HUES6 (cell line): ENCODE measurements at regions not wholly inside any gene's neighbourhood (a gene's known extent, or its start where the extent isn't known, plus 50 kb on each side); places are given as distances from the start of the nearest gene placed in this dataset.
"Not testable (repeated sequence)": the region's sequence is repeated elsewhere in the genome, so short reads cannot be mapped to it uniquely, and the experiment has no call there.

Experiments used
- H3K27ac ChIP-seq: 2 replicates; pipeline ENCODE4 v1.7.0; 2013; ENCODE audit warnings: low read depth, mild to moderate bottlenecking, low read length, inconsistent platforms
- H3K27me3 ChIP-seq: 2 replicates; pipeline ENCODE4 v1.6.1; 2013; ENCODE audit warnings: low read length; ENCODE audit not compliant: control insufficient read depth, insufficient read depth
- H3K36me3 ChIP-seq: 2 replicates; pipeline ENCODE4 v1.6.1; 2013; ENCODE audit warnings: low read length; ENCODE audit not compliant: control insufficient read depth, insufficient read depth
- H3K4me1 ChIP-seq: 2 replicates; pipeline ENCODE4 v1.6.1; 2013; ENCODE audit warnings: low read length; ENCODE audit not compliant: control insufficient read depth, insufficient read depth
- H3K4me3 ChIP-seq: 2 replicates; pipeline ENCODE4 v1.5.1; 2013; ENCODE audit warnings: low read depth, low read length
- H3K9ac ChIP-seq: one replicate; pipeline ENCODE4 v1.6.1; 2013; ENCODE audit warnings: mild to moderate bottlenecking, low read length
- H3K9me3 ChIP-seq: 2 replicates; pipeline ENCODE4 v1.6.1; 2013; ENCODE audit warnings: low read depth, low read length; ENCODE audit not compliant: control insufficient read depth, insufficient read depth

DNA sequence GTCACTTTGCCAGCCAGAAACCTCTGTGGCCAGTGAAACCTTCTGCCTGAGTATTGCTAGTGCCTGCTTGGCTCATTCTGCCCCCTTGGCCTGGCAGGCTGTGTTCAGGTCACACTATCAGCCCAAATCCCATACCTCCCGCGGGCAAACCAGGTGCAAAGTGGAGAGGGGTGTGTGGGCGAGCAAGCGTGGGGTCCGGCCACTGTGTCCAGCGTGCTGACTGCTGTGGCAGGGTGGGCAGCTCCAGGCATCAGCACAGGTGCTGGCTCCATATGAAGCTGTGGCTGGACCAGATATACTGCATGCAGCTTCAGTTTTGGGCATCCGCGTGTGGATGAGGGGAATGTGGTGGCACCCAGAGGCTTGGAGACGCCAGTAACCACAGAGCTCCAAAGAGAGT, 576.5 kb upstream of the EDIL3 start:
- Histone ChIP-seq H3K36me3 (no peaks in the 10 kb centered on the region), H3K27me3 (no peaks in the 10 kb centered on the region), H3K9me3 (no peaks in the 10 kb centered on the region; the same call in 1 of the 2 replicates), H3K27ac (no peak overlapping the region), H3K4me1 (no peaks in the 10 kb centered on the region), H3K9ac (no peak overlapping the region), H3K4me3 (no peak overlapping the region)

DNA sequence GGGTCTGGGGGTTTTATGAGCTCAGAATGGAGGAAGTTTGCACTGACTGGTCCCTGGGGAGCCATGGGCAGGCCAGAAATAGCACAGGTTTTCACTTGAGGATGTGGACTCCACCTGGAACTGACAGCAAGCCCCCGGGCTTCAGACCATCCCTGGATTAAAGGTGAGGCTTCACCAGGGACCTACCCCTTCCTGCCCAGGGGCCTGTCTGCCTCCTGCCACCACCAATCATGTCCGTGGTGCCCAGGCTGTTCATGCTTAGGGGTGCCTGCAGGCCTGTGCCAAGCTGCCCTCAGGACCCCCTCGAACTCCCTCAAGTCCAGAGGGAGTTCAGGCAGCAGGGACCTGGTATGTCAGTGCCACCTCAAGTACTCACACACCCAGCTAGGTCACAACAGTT, 577.2 kb upstream of the EDIL3 start:
- no peak overlapping the region for H3K9ac ChIP-seq
- no peaks in the 10 kb centered on the region for H3K4me1 ChIP-seq
- no peaks in the 10 kb centered on the region; the same call in 1 of the 2 replicates for H3K9me3 ChIP-seq
- no peaks in the 10 kb centered on the region for H3K27me3 ChIP-seq
- H3K27ac ChIP-seq: no peak overlapping the region
- no peaks in the 10 kb centered on the region for H3K36me3 ChIP-seq
- H3K4me3 ChIP-seq: no peak overlapping the region

DNA sequence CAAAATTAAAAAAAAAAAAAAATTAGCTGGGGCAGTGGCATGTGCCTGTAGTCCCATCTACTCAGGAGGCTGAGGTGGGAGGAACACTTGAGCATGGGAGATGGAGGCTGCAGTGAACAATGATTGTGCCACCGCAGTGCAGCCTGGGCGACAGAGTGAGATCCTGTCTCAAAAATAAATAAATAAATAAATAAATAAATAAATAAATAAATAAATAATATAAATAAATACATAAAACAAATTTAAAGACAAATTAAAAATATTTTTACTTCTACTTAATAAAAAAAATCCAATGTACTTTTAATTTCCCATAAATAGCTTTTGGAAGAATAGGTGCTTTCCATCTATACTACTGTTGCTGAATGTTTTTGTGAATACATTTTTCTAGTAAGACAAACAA, 598.4 kb upstream of the EDIL3 start:
- H3K4me1 ChIP-seq: peaks cover 5% of the 10 kb centered on the region; the same call in 1 of the 2 replicates
- no peak overlapping the region for H3K9ac ChIP-seq
- no peaks in the 10 kb centered on the region for H3K9me3 ChIP-seq
- H3K4me3 ChIP-seq: no peak overlapping the region
- H3K27me3 ChIP-seq: no peaks in the 10 kb centered on the region
- H3K27ac ChIP-seq: no peak overlapping the region
- H3K36me3 ChIP-seq: no peaks in the 10 kb centered on the region

DNA sequence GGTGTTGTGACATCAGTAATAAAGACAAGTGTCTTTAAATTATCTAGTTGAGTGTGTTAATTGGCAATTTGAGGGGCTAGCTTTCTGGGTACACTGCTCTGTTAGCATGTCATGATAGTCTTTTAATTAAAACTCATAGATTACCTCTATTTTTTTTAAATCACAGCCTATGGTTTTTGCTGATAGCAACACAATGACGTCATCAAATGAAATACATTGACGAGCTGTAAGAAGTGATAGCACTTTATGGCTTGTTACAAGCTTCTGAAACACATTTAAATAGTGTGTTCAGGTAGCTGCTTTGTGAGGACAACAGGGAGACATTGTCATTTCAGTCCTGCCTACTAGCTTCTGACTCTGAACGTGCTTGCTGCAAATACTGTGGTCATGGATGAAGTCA, 600.5 kb upstream of the EDIL3 start:
- Histone ChIP-seq H3K9me3 (no peaks in the 10 kb centered on the region), H3K9ac (no peak overlapping the region), H3K27ac (no peak overlapping the region)

DNA sequence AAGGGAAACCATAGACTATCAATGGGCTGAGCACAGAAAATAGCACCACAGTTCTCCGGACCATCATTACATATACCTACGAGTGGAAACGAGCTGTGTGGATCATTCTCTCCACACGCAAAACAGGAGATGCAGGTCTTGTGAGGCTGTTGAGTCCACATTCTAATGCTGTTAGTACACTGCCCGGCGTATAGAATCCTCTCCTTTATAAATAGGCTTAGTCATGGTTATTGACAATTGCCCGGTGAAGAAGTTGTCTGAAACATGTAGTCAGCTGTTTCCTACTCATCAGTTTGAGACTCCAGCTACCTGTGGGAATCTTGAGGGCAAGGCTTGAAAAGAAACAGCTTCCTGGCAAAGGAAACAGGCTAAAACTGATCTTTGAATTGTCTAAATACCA, 602.0 kb upstream of the EDIL3 start:
- Histone ChIP-seq H3K27ac (no peak overlapping the region), H3K9ac (no peak overlapping the region), H3K27me3 (no peaks in the 10 kb centered on the region), H3K9me3 (no peaks in the 10 kb centered on the region), H3K4me3 (no peak overlapping the region), H3K4me1 (no peaks in the 10 kb centered on the region), H3K36me3 (no peaks in the 10 kb centered on the region)

More for the DNA sequence above, 600.5 kb upstream of the EDIL3 start:
- Histone ChIP-seq H3K36me3 (no peaks in the 10 kb centered on the region), H3K4me1 (peaks cover 5% of the 10 kb centered on the region; the same call in 1 of the 2 replicates), H3K4me3 (no peak overlapping the region), H3K27me3 (no peaks in the 10 kb centered on the region)

DNA sequence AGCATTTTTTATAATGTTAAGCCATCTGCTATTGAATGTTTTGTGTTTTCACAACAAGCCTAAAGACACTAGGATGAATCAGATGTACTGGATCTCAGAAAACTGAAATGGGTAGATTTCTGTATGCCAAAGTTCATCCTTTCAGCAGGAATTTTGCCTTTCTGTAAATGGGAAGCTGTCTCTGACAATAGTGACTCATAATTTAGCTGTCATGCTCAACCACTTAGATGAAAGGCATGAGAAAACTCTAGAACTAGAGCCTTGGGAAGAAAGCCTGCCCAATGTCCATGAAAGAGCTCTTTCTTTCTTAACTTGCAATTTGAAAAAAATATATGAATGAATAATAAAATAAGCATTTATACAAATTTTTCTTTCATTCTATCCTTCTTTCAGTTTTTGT, 616.0 kb upstream of the EDIL3 start:
- Histone ChIP-seq H3K4me1 (no peaks in the 10 kb centered on the region), H3K9ac (no peak overlapping the region), H3K36me3 (no peaks in the 10 kb centered on the region), H3K9me3 (no peaks in the 10 kb centered on the region), H3K27me3 (no peaks in the 10 kb centered on the region), H3K4me3 (no peak overlapping the region), H3K27ac (no peak overlapping the region)

DNA sequence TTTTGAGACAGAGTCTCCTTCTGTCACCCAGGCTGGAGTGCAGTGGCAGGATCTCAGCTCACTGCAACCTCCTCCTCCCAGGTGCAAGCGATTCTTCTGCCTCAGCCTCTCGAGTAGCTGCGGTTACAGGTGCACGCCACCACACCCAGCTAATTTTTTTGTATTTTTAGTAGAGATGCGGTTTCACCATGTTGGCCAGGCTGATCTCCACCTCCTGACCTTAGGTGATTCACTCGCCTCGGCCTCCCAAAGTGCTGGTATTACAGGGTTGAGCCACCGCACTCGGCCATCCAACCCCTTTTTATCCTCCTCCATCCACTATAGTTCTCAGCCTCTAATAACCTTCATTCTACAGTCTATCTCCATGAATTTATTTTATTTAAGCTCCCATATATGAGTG, 617.3 kb upstream of the EDIL3 start:
- H3K9me3 ChIP-seq, H3K27ac ChIP-seq, H3K27me3 ChIP-seq, H3K4me3 ChIP-seq, H3K36me3 ChIP-seq, H3K4me1 ChIP-seq, H3K9ac ChIP-seq: not testable (repeated sequence)

DNA sequence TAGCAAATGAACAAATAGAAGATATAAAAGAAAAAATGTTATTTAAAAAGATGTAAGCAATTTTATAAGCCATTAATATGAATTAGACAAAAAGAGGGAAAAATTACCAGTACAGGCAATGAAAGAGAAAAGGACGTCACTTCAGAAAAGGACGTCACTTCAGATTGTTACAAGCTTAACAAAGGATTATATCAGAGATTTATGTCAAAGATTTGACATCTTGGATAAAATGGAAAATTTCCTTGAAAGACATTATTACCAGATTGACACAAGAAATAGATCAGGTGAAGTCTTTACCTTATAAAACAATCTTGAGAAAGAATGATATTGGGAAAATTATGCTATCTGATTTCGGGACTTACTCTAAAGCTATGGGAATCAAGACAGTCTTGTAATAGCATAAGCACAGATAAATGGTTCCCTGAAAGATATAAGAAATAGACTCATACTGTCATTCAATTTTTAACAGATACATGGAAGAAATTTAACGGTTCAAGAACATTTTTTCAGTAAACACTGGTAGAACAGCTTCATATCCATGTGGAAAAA, 625.4 kb upstream of the EDIL3 start:
- no peak overlapping the region for H3K9ac ChIP-seq
- no peaks in the 10 kb centered on the region for H3K36me3 ChIP-seq
- no peaks in the 10 kb centered on the region for H3K4me1 ChIP-seq
- no peak overlapping the region for H3K4me3 ChIP-seq
- H3K27ac ChIP-seq: no peak overlapping the region
- H3K27me3 ChIP-seq: no peaks in the 10 kb centered on the region
- no peaks in the 10 kb centered on the region for H3K9me3 ChIP-seq

DNA sequence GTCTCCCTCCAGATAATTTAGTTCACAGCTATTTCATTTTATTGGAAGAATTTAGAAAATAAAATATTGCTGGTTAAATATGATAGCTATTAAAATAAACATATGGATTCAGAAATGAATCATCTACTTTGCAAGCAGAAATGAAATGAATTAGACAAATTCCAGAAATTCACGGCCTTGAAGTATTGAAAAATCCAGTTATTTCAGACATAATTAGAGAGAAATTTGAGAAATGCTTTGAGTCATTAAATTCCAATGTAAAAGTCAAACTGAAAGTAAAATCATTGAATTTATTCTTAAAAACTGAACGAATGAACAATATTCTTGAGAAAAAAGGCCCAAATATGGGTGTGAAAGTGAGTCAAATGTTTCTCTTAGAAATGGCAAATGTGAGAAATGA, 632.6 kb upstream of the EDIL3 start:
- Histone ChIP-seq H3K9ac (no peak overlapping the region), H3K9me3 (no peaks in the 10 kb centered on the region), H3K36me3 (no peaks in the 10 kb centered on the region), H3K4me1 (no peaks in the 10 kb centered on the region), H3K27me3 (no peaks in the 10 kb centered on the region), H3K27ac (no peak overlapping the region), H3K4me3 (no peak overlapping the region)

DNA sequence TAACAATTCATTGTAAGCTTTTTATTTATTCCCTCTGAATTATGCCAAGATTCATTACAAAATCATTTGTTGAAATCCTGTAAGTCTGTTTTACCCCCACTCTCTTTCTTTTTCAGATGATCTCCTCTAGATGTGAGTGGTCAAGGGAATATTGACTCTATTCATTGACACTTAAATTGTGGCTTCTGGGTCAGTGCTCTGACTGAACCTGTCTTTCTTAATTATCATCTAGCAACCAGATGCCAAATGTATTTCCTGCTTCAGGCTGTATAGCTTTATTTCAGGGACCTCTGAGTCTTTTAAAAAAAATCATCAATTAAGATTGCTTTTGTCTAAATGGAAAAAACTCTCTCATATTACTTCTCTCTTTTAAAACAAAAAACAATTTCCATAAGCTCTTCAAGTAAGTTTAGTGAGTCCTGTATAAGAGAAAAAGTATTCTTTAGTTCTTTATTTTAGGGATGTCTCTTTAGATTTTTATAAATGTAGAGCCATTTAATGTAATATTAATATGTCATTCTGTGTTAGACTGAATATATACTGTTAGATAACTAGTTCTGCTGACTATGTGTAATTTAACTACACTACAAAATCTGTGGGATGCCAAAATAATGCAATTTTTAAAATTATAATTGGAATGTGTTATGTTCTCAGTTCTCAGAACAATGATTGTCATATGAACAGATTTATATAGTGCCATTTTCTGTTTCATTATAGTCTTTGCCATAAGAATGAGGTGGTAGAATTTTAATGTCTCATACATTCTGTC, 645.8 kb upstream of the EDIL3 start:
- Histone ChIP-seq H3K27me3 (no peaks in the 10 kb centered on the region), H3K9ac (no peak overlapping the region), H3K4me1 (no peaks in the 10 kb centered on the region)

DNA sequence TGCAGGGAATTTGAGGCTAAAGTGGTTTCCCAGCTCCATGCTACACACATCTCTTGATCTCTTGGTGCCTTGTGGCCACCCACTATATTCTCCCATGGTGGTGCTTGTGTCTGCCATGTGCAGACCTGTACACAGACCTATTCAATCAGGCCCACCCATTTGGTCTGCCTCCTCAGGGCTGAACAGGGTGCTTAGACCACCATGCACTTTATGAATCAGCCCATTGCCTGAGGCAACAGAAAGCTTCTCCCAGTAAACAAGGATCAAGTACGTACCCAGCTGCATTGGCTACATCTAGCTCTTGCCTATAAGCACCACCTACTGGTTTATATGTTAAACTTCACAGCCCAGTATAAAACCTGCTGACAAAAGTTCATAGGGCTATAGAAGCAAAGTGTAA, 664.3 kb upstream of the EDIL3 start:
- H3K36me3 ChIP-seq: no peaks in the 10 kb centered on the region
- H3K27ac ChIP-seq: no peak overlapping the region
- 0 out of 2 replicates have a peak, but pooled peaks cover 4% of the 10 kb centered on the region for H3K4me1 ChIP-seq
- H3K9me3 ChIP-seq: no peaks in the 10 kb centered on the region
- no peak overlapping the region for H3K4me3 ChIP-seq
- no peak overlapping the region for H3K9ac ChIP-seq
- H3K27me3 ChIP-seq: no peaks in the 10 kb centered on the region

More for the DNA sequence above, 645.8 kb upstream of the EDIL3 start:
- H3K27ac ChIP-seq: no peak overlapping the region
- no peaks in the 10 kb centered on the region for H3K36me3 ChIP-seq
- no peak overlapping the region for H3K4me3 ChIP-seq
- H3K9me3 ChIP-seq: no peaks in the 10 kb centered on the region
